Heart right ventricle (tissue), 16 donors: ENCODE measurements at regions not wholly inside any gene's neighbourhood (a gene's known extent, or its start where the extent isn't known, plus 50 kb on each side); places are given as distances from the start of the nearest gene placed in this dataset.
A peak's percentile ranks its signal among the peaks of the same experiment; 100 is the strongest.

Source experiments
- ATAC-seq, 8 donors: fragments of 200-7000 bp; cut with Tn5 transposase; one replicate each; pipeline ENCODE4 v1.9.1; 2020; ENCODE audit warnings: mild to moderate bottlenecking in 8 of 8, moderate library complexity in 8 of 8, moderate number of reproducible peaks in 1 of 8
- DNase-seq, 2 donors: peaks; one replicate each; pipeline ENCODE4 v3.0.0-alpha.2; 2020
- H3K27ac ChIP-seq, 10 donors: fragments of 200-600 bp; sonication (generic) in 2 of 10; one replicate each; pipeline versions ENCODE4 v1.5.0 to v1.8.0; 2020 to 2022; ENCODE audit warnings: mild to moderate bottlenecking in 3 of 10
- H3K27me3 ChIP-seq, 7 donors: fragments of 200-600 bp; one replicate each; pipeline ENCODE4 v1.8.0; 2021 to 2022; ENCODE audit warnings: mild to moderate bottlenecking in 2 of 7
- H3K36me3 ChIP-seq, 9 donors: fragments of 200-600 bp; sonication (generic) in 1 of 9; one replicate each; pipeline versions ENCODE4 v1.5.0 to v1.8.0; 2020 to 2022; ENCODE audit warnings: mild to moderate bottlenecking in 2 of 9
- H3K4me1 ChIP-seq, 9 donors: fragments of 200-600 bp; sonication (generic) in 1 of 9; one replicate each; pipeline versions ENCODE4 v1.5.0 to v1.8.0; 2020 to 2022; ENCODE audit warnings: mild to moderate bottlenecking in 4 of 9
- H3K4me3 ChIP-seq, 10 donors: fragments of 200-600 bp; sonication (generic) in 2 of 10; one replicate each; pipeline versions ENCODE4 v1.5.0 to v1.8.0; 2020 to 2022; ENCODE audit warnings: mild to moderate bottlenecking in 7 of 10, moderate library complexity in 2 of 10
- H3K9me3 ChIP-seq, 11 donors: fragments of 200-600 bp in 10 of 11; sonication (generic) in 2 of 11; one replicate each; pipeline versions ENCODE4 v1.5.0 to v1.8.0; 2013 to 2022; ENCODE audit warnings: mild to moderate bottlenecking in 2 of 11, control low read depth in 1 of 11, moderate library complexity in 1 of 11
- CTCF ChIP-seq, 9 donors: fragments of 200-600 bp; sonication (generic) in 2 of 9; IDR thresholded peaks; one replicate each; pipeline versions ENCODE4 v1.5.0 to v1.8.0; 2021 to 2022; ENCODE audit warnings: antibody characterized with exemption in 9 of 9, mild to moderate bottlenecking in 5 of 9, moderate library complexity in 1 of 9
- WGBS, 2 donors: extraction: QIAGEN DNeasy Blood & Tissue Kit; methylation state at CpG; one replicate each; pipeline ENCODE4 v1.1.7; 2013; ENCODE audit warnings: inconsistent platforms in 1 of 2; 5-methylcytosine and 5-hydroxymethylcytosine counted together
- intact Hi-C, 10 donors: fragments of 100-400 bp; cut with DNase I; formaldehyde crosslinking; loops; one replicate each; pipeline versions ENCODE4 v1.11.1 to v1.14.2; 2022
- donor health status: Arrhythmogenic right ventricular cardiomyopathy.
- donor health status: ischemic (EF 13 %, LVEDD 7.1; RV severe dilation, severe dysfunction).
- donor health status: healthy with polysubstance abuse.
- donor health status: DM: no; HTN: yes; CAD: no.
- donor health status: DM: no; HTN: no; CAD: no.
- donor health status: ischemic (EF 25% LVEDD 6.9; RV normal size, moderate dysfunction).
- donor health status: ischemic (EF 25% LVEDD 5.7; RV mildly dilated, moderate dysfunction).
- donor health status: healthy.
- donor health status: DM: yes; HTN: yes; CAD: no.
- donor health status: Ischemic cardiomyopathy.
- donor health status: ischemic (EF 35%, LVEDD 5.7; RV mildly dilated, moderate dysfunction).
- donor health status: nonischemic (EF 11% LVEDD 7.7; RV severe dilation, severe dysfunction).
- donor health status: DM: yes; HTN: yes; CAD: no.
- donor health status: PGD.
- donor health status: ischemic (EF 29% LVEDD 5.4; RV normal size, mild dysfunction).
- donor health status: nonischemic (EF 23%, LVEDD 6.1; RV moderate dilation, normal function).

- Histone ChIP-seq H3K4me1 (peaks cover 0 to 9% (median 0%) of the 10 kb centered on the region in 9 donors), H3K27ac (no peak overlapping the region), H3K9me3 (no peaks in the 10 kb centered on the region), H3K4me3 (no peak overlapping the region), H3K36me3 (no peaks in the 10 kb centered on the region), H3K27me3 (no peaks in the 10 kb centered on the region)
- DNase-seq (no peak), ATAC-seq (peak in 2 of 8 donors; percentile 17 to 28)
- no peak for TF ChIP-seq CTCF (IDR thresholded peaks at IDR 0.05)
- intact Hi-C loops: no loop called here
- 29 to 45% methylated on average over 3 of the region's 3 CpGs for WGBS, 2 donors
These were observed 443.5 kb upstream of the B3GALT2 start for GRCh38 chr1:193629875-193630274.

GRCh38 chr1:193626695-193627094 is 440.3 kb upstream of the B3GALT2 start:
- TF ChIP-seq CTCF (IDR thresholded peaks at IDR 0.05): no peak
- no peaks in the 10 kb centered on the region for H3K36me3 ChIP-seq
- H3K4me3 ChIP-seq: no peak overlapping the region
- intact Hi-C loops: no loop called here
- no peak overlapping the region for H3K27ac ChIP-seq
- H3K4me1 ChIP-seq: peaks cover 0 to 9% (median 0%) of the 10 kb centered on the region in 9 donors
- ATAC-seq (no peak), DNase-seq (no peak)
- WGBS, 2 donors: 44 to 60% methylated on average over 2 of the region's 2 CpGs
- H3K27me3 ChIP-seq: no peaks in the 10 kb centered on the region
- H3K9me3 ChIP-seq: no peaks in the 10 kb centered on the region

GRCh38 chr1:193625255-193625654 is 438.8 kb upstream of the B3GALT2 start:
- DNase-seq (no peak), ATAC-seq (no peak)
- no peak for TF ChIP-seq CTCF (IDR thresholded peaks at IDR 0.05)
- peaks cover 0 to 8% (median 0%) of the 10 kb centered on the region in 9 donors for H3K4me1 ChIP-seq
- H3K27ac ChIP-seq: no peak overlapping the region
- no peaks in the 10 kb centered on the region for H3K9me3 ChIP-seq
- WGBS, 2 donors: 81 to 89% methylated on average over 4 of the region's 4 CpGs
- H3K4me3 ChIP-seq: no peak overlapping the region
- no peaks in the 10 kb centered on the region for H3K36me3 ChIP-seq
- no peaks in the 10 kb centered on the region for H3K27me3 ChIP-seq
- intact Hi-C loops: no loop called here

GRCh38 chr1:193619911-193620310 is 433.5 kb upstream of the B3GALT2 start:
- WGBS, 2 donors: 94 to 96% methylated on average over 2 of the region's 2 CpGs
- H3K36me3 ChIP-seq: no peaks in the 10 kb centered on the region
- intact Hi-C loops: no loop called here
- no peaks in the 10 kb centered on the region for H3K27me3 ChIP-seq
- TF ChIP-seq CTCF (IDR thresholded peaks at IDR 0.05): no peak
- DNase-seq (no peak), ATAC-seq (no peak)
- H3K4me1 ChIP-seq: no peaks in the 10 kb centered on the region
- H3K27ac ChIP-seq: no peak overlapping the region
- no peak overlapping the region for H3K4me3 ChIP-seq
- no peaks in the 10 kb centered on the region for H3K9me3 ChIP-seq

- no peak for ATAC-seq
- WGBS, 2 donors: 79 to 85% methylated on average over 2 of the region's 2 CpGs
- no peaks in the 10 kb centered on the region for H3K36me3 ChIP-seq
- intact Hi-C loops: no loop called here
- H3K4me1 ChIP-seq: no peaks in the 10 kb centered on the region
- H3K27ac ChIP-seq: no peak overlapping the region
- H3K4me3 ChIP-seq: no peak overlapping the region
- TF ChIP-seq CTCF (IDR thresholded peaks at IDR 0.05): no peak
- H3K9me3 ChIP-seq: no peaks in the 10 kb centered on the region
- DNase-seq: no peak
- no peaks in the 10 kb centered on the region for H3K27me3 ChIP-seq
These were observed 428.4 kb upstream of the B3GALT2 start for GRCh38 chr1:193614817-193615216.
